AG09309 (cell line): ENCODE measurements at regions not wholly inside any gene's neighbourhood (a gene's known extent, or its start where the extent isn't known, plus 50 kb on each side); places are given as distances from the start of the nearest gene placed in this dataset.

ENCODE experiments used
- DNase-seq: peaks from one replicate; pipeline ENCODE4 v3.0.0-alpha.2; 2010; ENCODE audit warnings: low read depth
- H3K4me3 ChIP-seq: 2 replicates; pipeline ENCODE4 v1.5.1; 2011; ENCODE audit warnings: mild to moderate bottlenecking, low read depth, low read length, moderate library complexity; ENCODE audit not compliant: control insufficient read depth
- TF ChIP-seq, protein P1 (sequence below): IDR thresholded peaks from 2 replicates; pipeline ENCODE4 v1.5.1; 2011; ENCODE audit warnings: mild to moderate bottlenecking, low read depth, low read length, inconsistent platforms; ENCODE audit not compliant: insufficient read depth, control insufficient read depth; ENCODE audit errors: missing control alignments

GRCh38 chr6:103629613-103630012, 1230.1 kb downstream of the HACE1 start:
- DNase-seq: no peak
- no peak overlapping the region for H3K4me3 ChIP-seq
- TF ChIP-seq, protein P1, sequence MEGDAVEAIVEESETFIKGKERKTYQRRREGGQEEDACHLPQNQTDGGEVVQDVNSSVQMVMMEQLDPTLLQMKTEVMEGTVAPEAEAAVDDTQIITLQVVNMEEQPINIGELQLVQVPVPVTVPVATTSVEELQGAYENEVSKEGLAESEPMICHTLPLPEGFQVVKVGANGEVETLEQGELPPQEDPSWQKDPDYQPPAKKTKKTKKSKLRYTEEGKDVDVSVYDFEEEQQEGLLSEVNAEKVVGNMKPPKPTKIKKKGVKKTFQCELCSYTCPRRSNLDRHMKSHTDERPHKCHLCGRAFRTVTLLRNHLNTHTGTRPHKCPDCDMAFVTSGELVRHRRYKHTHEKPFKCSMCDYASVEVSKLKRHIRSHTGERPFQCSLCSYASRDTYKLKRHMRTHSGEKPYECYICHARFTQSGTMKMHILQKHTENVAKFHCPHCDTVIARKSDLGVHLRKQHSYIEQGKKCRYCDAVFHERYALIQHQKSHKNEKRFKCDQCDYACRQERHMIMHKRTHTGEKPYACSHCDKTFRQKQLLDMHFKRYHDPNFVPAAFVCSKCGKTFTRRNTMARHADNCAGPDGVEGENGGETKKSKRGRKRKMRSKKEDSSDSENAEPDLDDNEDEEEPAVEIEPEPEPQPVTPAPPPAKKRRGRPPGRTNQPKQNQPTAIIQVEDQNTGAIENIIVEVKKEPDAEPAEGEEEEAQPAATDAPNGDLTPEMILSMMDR: no peak

DNA sequence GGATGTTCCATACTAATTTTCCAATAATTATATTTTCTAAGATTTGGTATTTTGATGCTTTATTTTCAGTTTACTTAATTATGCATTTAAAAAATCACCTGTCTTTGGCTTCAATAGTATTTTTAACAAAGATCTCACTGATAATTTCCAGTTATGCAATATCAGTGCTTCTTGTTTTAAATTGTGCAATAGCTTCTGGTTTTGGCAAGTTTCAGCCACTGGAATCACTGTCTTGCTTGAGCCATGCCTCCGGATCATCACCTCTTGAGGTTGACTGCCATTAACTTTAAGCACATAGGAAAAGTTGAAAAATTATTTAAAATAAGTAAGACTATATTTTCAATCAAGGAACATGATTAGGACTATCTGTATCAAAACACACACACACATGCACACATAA, 1242.1 kb downstream of the HACE1 start:
- TF ChIP-seq, protein P1: no peak
- H3K4me3 ChIP-seq: no peak overlapping the region
- DNase-seq: no peak

GRCh38 chr6:103587722-103588121, 1272.0 kb downstream of the HACE1 start:
- no peak overlapping the region for H3K4me3 ChIP-seq
- TF ChIP-seq, protein P1: no peak
- DNase-seq: no peak

DNA sequence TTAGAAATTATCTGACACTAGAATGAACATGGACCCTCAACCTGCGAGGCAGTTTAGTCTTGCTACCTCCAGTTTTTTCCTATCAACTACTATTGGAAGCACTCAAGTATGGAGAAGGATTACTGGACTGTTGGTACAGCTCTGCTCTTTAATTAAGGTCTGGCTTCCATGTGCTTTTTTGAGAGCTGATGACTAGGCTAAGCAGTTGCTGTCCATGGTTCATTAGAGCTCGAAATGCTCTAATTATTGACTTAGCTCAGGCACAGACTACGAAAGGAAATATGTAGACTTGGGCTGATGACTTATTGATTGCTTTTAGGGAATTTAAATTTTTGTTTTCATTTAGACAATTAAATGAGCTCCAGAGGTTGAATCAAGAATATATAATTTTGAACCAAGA, 1281.6 kb downstream of the HACE1 start:
- no peak for DNase-seq
- TF ChIP-seq, protein P1: no peak
- H3K4me3 ChIP-seq: no peak overlapping the region

GRCh38 chr6:103570431-103570830, 1289.3 kb downstream of the HACE1 start:
- no peak for DNase-seq
- TF ChIP-seq, protein P1: no peak
- H3K4me3 ChIP-seq: no peak overlapping the region

- no peak overlapping the region for H3K4me3 ChIP-seq
- TF ChIP-seq, protein P1: no peak
- DNase-seq: no peak
Observed at GRCh38 chr6:103554911-103555310, 1304.8 kb downstream of the HACE1 start.

GRCh38 chr6:103538381-103538780, 1321.3 kb downstream of the HACE1 start:
- TF ChIP-seq, protein P1: no peak
- no peak for DNase-seq
- H3K4me3 ChIP-seq: no peak overlapping the region
